ENCODE measurements at regions not wholly inside any gene's neighbourhood (a gene's known extent, or its start where the extent isn't known, plus 50 kb on each side); places are given as distances from the start of the nearest gene placed in this dataset.

GRCh38 chrX:129099207-129099606 lies 424.1 kb downstream of the SMARCA1 start:
- TF ChIP-seq CTCF (conservative IDR thresholded peaks at IDR 0.05 in 1 of 2, IDR thresholded peaks at IDR 0.05 in 1 of 2; ENCODE audit: extremely low read depth in 1 of 2, insufficient read depth in 1 of 2, low read depth in 1 of 2, low read length in 2 of 2) (no peak), EZH2 (IDR thresholded peaks at IDR 0.05; ENCODE audit: borderline replicate concordance, low read length) (no peak)
